ENCODE measurements at regions not wholly inside any gene's neighbourhood (a gene's known extent, or its start where the extent isn't known, plus 50 kb on each side); places are given as distances from the start of the nearest gene placed in this dataset.

DNA sequence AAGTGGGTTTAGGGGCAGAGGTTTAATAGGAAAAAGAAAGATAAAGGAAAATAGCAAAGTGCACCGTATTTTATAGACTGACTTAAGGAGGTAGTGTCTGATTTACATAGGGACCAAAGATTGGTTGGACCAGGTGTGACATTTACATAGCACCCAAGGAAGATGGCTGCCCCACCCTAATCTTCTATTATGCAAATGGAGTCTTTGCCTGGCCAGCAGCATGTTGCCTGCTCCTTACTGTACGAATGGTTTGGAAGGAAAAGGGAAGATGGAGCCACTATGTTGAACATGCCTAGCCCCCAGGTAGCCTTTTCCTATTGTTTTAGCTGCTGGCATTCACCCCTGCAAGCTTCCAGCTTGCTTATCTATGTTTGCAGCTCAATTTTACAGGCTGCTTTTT lies 146.2 kb upstream of the PDE5A start:
- TF ChIP-seq POLR2A (IDR thresholded peaks at IDR 0.05) (no peak), CTCF (IDR thresholded peaks at IDR 0.05) (no peak)
